Stomach (tissue), 4 donors: ENCODE measurements at regions not wholly inside any gene's neighbourhood (a gene's known extent, or its start where the extent isn't known, plus 50 kb on each side); places are given as distances from the start of the nearest gene placed in this dataset.

Source experiments
- POLR2A ChIP-seq, 4 donors: fragments of 450-650 bp; IDR thresholded peaks; one replicate each; pipeline ENCODE4 v1.6.1; 2016; ENCODE audit warnings: antibody characterized with exemption in 4 of 4, control low read depth in 2 of 4, mild to moderate bottlenecking in 1 of 4, moderate library complexity in 1 of 4
- TF ChIP-seq, protein P1 (sequence below), 7 experiments: fragments of 450-650 bp in 4 of 7; fragments of 200-600 bp in 3 of 7; sonication (generic) in 3 of 7; IDR thresholded peaks; one replicate each; pipeline ENCODE4 v1.5.1; 2016 to 2019; ENCODE audit warnings: antibody characterized with exemption in 7 of 7, control low read depth in 2 of 7, mild to moderate bottlenecking in 1 of 7

DNA sequence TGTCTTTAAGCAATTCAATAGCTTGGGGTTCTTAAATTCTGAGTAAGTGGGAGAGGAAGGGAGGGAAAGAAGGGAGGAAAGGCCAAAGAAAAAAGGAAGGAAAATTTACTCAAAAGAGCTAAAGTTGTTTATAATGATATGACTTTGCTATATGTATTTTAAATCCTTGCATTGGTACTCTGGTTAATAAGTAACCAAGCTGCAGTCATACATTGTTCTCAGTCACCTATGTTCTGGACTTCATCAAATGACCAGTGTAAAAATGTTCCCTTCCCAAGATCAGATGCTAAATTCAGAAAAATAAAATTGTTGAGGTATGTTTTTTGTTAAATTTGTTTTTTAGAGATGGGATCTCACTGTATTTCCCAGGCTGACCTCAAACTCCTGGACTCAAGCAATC, 259.9 kb upstream of the CPNE8 start:
- no peak for TF ChIP-seq POLR2A (IDR thresholded peaks at IDR 0.05)
- TF ChIP-seq, protein P1, sequence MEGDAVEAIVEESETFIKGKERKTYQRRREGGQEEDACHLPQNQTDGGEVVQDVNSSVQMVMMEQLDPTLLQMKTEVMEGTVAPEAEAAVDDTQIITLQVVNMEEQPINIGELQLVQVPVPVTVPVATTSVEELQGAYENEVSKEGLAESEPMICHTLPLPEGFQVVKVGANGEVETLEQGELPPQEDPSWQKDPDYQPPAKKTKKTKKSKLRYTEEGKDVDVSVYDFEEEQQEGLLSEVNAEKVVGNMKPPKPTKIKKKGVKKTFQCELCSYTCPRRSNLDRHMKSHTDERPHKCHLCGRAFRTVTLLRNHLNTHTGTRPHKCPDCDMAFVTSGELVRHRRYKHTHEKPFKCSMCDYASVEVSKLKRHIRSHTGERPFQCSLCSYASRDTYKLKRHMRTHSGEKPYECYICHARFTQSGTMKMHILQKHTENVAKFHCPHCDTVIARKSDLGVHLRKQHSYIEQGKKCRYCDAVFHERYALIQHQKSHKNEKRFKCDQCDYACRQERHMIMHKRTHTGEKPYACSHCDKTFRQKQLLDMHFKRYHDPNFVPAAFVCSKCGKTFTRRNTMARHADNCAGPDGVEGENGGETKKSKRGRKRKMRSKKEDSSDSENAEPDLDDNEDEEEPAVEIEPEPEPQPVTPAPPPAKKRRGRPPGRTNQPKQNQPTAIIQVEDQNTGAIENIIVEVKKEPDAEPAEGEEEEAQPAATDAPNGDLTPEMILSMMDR (IDR thresholded peaks at IDR 0.05): no peak
